HuH-7.5 (cell line): ENCODE measurements at regions not wholly inside any gene's neighbourhood (a gene's known extent, or its start where the extent isn't known, plus 50 kb on each side); places are given as distances from the start of the nearest gene placed in this dataset.
A peak's percentile ranks its signal among the peaks of the same experiment; 100 is the strongest.

ENCODE experiments used
- DNase-seq: peaks from one replicate; pipeline ENCODE4 v3.0.0; 2011; ENCODE audit warnings: low spot score

DNA sequence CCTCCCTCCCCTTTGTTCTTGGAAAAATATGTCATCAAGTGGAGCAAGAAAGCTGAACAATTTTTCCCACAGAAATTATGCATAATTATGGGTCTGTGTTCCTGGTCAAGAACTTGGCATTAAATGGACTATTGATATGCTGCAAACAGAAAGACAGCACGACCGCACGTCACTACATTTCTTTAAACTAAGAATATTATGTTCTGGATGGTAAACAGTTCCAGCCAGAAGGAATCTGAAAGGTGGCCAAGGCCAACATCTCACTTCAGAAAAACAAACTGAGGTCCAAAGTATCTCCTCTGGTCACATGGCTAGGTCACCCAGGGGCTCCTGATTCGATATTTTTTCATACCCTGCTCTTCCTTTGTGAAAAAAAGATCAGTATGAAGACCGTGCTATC is 173.3 kb upstream of the GAS1 start:
- no peak for DNase-seq

GRCh38 chr9:87122947-87123685 is 175.8 kb upstream of the GAS1 start:
- DNase-seq: no peak

DNA sequence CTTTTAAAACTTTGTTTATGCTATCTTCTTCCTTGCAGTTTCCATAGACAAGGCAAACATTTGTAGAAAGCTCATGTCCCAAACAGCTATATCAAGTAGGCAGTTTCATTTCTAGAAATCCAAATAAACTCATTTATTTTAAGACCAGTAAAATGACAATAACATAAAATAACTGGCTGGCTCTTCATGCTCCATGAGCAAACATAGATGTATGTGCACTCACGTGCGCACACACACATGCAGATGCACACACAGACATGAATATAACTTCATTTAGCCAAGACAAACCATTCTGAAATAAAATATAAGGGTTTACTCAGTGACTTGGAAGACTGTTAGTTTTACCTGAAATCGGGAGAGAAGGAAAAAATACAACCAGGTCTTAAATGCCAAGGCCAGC is 176.5 kb upstream of the GAS1 start:
- DNase-seq: no peak

DNA sequence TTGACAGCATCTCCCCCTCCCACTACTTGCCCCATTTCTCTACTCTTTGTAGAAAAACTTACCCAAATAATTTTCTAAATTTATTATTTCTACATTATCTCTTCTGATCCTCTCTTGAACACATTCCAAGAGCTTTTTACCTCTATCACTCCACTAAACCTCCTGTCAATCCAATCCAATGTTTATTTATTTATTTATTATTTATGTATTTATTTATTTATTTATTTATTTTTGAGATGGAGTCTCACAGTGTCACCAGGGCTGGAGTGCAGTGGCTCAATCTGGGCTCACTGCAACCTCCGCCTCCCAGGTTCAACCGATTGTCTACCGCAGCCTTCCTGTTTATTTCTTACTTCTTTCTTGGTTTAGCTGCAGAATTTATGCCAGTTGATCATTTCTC is 178.5 kb upstream of the GAS1 start:
- DNase-seq: no peak

DNA sequence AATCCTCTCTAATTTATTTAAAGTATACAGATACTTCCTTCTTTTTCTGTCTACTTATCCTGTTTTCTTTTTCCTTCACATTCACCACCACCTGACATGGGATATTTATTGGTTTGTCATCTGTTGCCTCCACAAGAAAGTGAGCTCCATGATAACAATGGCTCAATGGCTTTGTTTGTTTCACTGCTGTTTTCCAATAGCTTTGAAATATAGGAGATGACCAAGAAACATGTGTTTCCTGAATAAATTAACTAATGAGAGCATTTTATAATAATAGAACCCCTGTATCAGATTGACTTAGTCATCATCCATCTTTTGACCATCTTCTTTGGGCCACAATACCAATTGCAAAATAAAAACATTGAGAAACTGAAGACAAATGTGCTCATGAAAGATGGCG is 180.2 kb upstream of the GAS1 start:
- DNase-seq: no peak

- no peak for DNase-seq
These were observed 180.8 kb upstream of the GAS1 start for GRCh38 chr9:87127978-87128614.

DNA sequence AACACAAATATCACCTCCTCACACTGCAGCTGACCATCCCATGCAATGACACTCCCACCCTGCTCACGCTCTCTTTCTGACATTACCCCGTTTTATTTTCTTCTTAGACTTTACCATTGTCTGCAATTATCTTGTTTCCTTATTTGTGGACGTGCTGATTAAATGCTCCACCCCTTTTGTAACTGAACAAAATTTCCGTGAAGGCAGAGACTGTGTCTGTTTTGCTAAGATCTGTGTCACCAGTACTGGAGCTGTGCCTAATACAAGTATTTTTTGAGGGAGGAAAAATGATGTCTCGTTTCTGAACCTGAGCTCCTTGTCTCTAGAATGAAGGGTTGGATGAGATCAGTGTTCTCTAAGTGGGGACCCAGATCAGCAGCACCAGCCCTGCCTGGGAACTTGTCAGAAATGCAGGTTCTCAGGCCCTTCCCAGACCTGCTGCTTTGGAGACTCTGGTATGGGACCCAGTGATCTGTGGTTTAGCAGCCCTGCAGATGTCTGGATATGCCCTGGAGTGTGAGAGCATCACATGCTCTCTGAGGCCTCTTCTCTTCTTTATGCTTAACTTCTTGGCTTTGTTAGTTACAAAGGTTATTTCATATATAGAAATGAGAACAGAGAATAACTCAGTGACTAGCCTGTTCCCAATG is 181.7 kb upstream of the GAS1 start:
- DNase-seq: no peak

DNA sequence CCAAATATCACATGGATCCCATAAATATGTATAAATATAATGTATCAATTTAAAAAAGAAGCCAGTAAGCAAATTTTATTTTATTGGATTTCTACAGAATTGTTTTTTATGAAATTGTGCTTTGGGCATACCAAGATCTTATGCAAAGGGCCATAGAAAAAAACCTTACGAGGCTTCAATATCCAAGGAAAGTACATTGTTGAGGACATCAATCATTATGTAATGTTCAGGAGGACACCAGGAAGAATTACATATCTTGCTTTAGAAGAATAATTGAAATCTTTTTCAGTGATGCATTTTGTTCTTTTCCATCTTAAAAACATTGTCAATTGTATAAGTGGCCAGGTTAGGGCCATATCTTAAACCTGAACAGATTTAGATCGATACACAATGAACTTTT is 187.8 kb upstream of the GAS1 start:
- no peak for DNase-seq

DNA sequence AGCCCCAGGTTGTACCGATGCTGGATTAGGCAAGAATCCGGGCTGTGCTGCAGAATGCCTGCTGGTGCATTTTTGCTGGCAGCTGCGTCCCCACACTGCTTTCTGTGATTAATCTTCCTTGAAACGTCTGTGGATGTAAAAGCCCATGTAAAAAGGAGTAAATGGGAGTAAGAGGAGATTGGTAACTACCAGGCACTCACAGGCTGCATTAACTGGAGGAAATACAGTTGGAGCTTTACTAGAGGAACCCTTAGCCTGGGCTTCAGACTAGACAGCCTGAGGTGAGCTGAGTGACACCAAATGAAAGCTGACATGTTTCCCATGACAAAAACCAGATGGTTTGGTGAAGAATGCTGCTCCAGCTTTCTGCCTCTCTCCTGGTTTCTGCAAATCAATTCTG is 190.4 kb upstream of the GAS1 start:
- no peak for DNase-seq

DNA sequence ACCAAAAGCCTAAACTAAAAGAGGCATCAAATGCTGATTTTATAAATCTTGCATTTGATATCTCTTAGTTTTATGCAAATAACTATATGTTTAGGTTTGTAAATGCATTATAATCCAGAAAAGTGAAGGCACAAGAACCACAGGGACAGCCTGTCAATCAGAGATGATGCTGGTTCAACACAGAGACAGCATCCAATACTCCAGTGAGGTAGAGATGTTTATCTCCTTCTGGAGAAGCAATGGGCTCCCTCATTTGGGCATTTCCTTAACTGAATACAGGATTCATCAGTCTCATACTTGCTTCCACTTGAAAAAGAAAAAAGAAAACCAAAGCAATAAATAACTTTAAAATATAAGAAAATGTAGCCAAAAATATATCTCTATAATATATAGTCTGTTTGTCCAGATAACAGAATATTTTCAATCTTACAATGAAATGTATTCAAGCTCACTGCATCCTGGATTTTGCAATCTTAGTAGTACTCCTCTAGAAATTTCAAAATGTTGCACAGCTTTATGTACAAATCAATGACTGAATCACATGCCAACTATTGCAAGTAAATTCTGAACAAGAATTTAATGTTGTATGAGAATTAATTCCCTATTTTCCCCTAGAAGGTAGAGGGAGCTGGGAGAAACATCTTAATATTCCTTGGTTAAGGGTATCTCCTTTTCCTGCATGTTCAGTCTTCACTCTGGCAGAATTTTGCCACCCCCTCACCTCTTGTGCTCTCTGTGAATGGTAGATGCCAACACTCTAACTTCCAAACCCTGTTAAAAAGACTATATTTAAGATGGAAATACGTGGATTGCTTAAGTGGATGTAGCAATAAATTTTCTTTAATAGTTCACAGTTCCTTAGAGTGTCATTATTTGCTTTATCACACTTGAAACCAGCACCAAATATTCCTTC is 191.1 kb upstream of the GAS1 start:
- no peak for DNase-seq

DNA sequence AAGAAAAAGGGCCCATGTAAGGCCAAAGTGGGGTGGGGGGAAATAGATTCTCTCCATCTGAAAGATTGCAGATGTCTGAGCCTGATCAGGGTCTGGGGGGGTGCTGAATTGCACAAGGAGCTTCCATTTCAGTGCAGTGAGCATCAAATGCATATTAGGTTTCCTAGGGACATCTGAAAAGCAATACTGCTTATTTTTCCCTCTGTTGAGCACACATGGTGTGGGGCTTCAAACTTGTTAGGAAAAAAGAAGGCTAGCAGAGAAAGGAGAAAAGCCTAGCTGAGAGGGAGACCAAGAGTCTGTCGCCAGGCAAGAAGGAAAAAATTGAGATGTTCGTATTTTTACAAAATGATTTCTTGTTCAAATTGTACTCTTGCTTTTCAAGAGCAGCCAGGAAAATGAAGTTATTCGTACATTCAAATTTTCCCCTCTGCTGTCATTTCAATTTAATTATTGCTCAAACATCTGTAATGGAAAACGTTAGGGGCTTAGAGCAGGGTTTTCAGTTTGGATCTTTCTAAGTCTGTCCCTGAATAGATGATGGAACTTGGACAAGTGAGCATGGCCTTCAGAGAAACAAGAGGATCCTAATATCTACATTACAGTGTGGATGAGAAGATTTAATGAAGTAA is 191.9 kb upstream of the GAS1 start:
- DNase-seq: no peak

GRCh38 chr9:87140142-87140541 is 192.8 kb upstream of the GAS1 start:
- DNase-seq: no peak

DNA sequence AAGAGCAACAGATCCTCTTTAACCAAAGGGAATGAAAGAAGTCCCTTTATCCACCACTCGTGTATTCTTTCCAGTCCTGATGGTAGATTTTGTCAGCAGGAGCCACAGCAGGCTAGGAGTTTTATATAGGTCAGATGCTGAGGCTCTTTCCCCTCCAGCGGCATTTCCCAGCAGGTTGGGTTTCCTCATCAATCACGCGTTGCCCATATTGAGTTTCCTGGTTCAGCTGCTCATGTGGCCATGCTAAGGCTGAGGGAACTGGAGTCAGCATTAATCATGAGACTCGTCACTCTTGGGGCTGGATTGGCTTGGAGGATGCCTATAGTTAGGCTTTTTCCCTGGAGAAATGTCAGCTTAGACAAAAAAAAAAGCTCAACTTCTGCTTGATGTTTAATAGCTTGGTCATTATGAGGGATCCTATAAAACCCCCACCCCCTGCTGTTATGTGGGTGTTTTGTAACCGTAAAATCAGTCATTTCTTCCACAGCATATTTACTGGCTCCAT is 193.4 kb upstream of the GAS1 start:
- DNase-seq: no peak

DNA sequence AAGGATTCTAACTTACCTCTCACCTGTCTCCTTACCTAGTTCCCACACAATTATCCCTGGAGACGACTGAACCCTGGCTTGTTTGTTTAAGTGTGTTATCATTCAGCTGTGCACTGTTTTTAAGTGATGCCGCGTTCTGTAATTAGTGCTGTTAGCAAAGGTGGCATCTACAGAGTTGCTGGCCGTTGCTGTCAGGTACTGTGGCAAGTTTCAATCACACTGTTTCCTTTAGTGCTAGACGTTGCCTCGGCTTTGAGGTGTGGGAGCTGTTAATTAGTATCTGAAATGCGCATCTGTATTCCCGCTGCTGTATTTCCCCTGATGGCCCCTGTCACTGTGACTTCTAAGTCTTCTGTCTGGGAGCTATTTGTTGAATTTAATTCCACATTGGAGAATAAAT is 193.8 kb upstream of the GAS1 start:
- no peak for DNase-seq

DNA sequence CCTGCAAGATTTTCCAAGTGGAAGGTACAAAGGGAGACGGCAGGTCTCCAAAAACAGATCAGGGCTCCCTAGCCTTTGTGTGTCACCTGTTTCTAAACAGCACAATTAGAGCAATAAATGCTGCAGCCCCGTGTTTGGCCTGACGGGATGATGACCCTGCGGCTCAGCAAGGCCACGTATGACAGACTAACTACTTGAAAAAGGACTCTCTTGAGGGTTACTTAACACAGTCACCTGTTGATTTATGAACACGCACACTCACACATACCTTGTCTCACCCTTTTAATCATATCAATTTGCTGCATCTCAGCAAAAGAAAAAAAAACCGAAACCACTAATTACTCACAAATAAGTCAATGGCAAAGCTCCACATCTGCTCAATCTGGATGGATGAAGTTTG is 199.6 kb upstream of the GAS1 start:
- no peak for DNase-seq

DNA sequence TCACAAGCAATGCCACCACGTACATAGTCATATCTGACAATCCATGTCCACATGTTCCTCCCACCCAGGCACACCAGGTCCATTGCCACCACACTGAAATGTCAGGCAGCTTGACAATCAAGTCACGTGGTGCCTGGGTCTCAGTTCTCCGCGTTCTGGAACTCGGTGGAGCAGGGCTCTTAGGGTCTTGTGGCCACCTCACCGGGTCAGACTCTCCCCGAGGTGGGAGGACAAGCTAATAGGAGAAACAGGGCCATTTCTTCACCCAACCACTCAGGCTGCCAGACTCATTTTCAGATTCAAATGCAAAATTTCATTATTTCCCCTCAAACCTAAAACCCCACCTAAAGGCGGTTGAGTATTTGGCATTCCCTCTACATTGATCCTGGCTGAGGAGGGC is 200.5 kb upstream of the GAS1 start:
- no peak for DNase-seq

DNA sequence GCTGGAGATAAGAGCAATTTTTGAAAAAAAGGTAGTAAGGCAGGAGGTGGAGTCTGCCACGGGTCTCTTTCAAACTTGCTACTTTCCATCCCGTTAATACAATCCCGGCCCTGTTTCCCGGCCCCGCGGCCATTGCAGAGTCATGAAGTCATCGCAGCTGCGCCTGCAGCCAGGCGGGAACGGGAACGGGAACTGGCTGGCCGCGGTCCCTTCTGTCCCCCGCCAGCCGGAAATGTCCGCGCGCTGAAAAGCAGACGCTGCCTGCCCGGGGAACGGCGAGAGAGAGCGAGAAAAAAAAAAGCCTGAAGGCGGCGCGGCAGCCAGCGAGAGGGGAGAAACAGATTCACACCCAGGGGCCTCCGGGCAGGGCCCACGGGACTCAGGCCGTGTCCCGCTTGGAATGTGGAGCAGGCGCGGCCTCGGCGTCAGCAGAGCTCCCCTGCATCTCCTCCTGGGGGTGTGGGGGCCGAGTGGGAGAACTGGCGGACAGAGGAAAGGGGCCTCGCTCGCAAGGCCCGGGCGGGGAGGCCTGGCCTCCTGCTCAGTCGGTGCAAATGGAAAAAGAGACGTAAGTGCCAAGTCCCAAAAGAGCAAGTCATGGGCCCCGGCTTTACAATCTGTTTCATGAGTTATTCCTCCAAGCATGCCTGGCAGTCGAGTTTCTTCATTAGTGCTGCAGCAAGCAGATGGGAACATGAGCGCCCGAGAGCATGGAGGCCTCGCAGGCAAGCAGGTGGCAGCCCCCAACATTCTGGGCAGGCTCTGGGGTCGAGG is 201.2 kb upstream of the GAS1 start:
- peak; percentile 22 for DNase-seq

DNA sequence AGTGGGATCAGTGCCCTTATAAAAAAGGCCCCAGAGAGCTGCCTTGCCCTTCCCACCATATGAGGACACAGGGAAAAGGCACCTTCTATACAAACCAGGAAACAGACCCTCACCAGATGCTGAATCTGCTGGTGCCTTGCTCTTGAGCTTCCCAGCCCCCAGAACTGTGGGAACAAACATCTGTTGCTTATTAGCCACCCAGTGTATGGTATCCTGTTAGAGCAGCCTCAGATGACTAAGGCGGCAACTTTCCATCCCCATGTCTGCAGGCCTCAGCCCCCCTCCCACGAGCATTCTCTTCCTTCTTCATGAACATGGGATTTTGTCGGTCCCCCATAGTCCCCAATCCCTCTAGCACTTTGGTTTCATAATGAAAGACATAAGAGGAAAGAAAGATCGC is 202.5 kb upstream of the GAS1 start:
- DNase-seq: no peak

DNA sequence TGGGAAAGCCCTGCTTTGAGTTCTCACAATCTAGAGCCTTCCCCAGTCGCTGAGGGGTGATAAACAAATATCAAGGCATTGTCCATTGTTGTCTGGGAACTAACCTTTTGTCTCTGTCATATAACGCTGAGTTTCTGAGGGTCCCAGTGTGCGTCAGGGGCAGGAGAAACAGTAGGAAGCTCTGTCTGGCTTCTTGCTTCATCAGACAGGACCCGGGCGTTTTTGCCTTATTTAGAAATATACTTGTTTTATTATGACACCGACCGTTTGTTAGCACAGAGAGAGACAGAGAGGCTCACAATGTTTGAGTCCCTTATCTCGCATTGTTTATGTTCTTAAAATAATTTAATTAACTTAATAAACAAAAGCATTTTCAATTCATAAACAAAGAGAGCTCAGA is 204.9 kb upstream of the GAS1 start:
- DNase-seq: no peak

GRCh38 chr9:87156247-87156646 is 208.9 kb upstream of the GAS1 start:
- no peak for DNase-seq
